NCI-H1048 (cell line): ENCODE measurements at regions not wholly inside any gene's neighbourhood (a gene's known extent, or its start where the extent isn't known, plus 50 kb on each side); places are given as distances from the start of the nearest gene placed in this dataset.

Source experiments
- DNase-seq: peaks from one replicate; lab custom pipeline; 2025; lab: John Stamatoyannopoulos, UW

DNA sequence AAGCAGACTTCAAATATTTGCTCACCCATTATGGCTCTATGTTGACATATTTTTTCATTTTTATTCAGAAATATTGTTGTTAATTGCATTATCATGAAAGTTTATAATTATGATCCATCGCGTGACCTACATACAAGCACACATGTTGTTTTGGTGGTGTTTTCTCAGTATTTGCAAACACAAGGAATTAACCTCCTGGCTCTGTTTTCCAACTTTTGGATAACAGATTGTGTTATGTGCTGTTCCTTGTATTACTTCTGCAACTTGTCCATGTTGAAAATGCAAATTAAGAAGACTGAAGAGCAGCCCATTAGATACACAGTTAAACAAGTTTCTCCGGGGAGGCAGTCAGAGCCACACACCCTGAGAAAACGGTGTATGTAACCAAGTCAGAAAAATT lies 201.2 kb downstream of the SEC23A start:
- no peak for DNase-seq

DNA sequence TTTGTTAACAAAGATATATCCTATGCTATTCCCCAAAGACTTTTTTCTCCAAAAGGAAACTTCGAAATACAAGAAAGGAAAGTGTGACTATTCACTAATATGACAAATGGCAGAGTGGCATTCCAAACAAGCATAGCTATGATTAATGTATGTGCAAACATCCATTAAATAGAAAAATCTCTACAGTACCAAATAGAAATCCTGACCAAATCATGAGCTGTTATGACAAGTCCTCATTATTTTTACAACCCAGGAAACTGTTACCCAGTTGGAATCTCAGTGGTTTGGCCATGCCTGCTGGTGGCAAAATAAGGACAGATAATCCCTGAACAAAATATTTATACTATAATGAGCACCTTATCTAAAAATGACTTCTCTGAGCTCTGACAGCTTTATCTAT lies 202.1 kb downstream of the SEC23A start:
- DNase-seq: no peak

DNA sequence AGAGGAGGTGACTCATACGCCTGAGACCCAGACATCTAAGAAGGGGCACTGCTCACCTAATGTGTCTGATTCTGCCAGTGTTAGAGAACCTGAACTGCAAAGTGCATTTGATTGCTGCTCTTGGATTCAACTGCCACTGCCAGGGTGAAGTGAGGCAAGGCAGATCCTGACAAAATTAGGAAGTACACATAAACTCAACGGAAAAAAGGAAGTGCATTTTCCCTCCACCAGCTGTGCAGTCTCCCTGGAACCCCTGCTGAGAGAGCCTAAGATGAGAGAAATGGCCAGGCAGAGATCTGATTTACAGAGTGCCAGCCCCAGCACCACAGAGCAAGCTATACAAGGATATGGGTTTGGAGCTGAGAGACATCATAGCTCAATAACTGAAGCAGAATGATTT lies 215.3 kb downstream of the SEC23A start:
- no peak for DNase-seq

DNA sequence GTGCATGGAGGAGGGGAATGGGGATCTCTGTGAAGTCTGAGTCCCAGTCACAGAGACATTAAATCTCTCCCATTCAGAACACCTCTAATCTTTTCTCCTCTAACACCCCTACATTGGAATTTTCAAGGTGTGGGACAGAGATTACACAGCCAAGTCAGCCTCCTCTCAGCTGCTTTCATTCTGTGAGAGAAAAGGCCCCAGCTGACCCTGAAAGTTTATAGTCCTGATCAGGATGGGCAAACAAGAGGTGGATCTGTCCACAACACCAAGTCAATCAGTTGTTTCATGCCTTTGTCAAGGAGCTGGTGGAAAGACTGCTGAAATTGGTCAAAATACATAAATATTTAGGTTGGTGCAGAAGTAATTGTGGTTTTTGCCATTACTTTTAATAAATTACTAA lies 218.9 kb downstream of the SEC23A start:
- no peak for DNase-seq

DNA sequence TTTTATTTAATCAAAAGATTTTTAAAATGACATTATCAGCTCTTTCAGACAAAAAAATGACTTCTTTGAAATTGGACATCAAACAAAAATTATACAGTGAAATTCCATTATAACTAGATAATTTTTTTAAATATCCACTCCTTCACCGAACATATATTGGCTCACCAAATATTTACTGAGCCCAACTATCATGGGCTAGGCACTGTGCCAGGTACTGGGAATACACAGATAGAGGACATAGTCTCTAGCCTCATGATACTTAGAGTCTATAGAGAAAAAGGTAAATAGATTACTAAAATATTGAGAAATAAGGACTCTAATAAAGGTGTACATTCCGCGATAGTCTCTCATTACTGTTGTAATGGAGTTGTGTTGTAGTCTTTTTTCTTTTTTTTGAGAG lies 219.9 kb downstream of the SEC23A start:
- DNase-seq: no peak

DNA sequence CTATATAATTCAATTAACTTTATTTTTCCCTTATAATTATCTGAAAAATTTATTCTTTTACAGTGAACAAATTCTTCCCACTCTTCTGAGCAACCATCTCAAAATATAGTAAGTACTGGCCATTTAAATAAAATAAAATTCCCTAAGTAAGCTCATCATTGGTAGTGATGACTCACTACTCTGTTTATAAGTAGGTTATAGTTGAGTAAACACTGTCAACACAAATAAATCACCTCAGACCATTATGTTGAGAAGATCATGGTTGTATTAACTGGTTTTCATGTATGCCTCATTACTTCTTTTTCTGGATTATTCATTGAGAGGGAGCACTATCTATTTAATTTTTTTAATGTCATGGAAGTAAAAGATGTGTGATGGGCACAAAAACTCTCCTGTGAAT lies 220.5 kb downstream of the SEC23A start:
- no peak for DNase-seq

DNA sequence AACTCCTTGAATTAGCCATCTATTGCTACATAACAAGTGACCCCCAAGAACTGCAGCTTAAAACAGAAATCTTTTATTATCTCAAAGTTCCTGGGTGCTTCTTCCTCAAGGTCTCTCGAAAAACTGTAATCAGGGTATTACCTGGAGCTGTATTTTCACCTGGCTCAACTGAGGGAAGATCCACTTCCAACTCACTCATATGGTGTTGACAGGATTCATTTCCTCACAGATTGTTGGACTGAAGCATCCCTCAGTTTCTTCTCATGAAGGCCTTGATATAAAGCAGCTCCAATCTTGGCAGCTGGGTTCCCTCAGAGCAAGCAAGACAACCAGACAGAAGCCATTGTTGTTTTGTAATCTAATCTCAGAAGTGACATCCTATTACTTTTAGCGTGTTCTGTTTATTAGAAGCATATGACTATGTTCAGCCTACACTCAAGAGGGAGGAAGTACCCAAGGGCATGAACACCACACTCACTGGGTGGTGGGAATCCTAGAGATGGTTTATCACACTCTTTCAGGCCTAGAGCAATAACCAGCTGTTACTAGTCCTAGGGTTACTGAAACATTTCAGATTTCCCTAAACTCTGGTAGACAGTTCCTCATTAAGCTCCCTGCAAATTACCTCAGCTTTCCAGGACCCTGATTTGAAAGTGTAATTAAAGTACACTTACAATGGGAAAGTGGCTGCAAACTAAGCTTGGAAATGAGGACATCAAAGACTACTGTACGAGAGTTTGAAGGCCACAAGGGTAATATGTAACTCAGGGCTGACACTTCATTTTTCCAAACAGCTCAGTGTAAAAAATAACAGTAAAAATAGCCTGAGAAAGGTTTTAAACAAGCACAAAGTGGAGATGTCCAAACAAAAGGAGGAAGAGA lies 222.2 kb downstream of the SEC23A start:
- DNase-seq: no peak

DNA sequence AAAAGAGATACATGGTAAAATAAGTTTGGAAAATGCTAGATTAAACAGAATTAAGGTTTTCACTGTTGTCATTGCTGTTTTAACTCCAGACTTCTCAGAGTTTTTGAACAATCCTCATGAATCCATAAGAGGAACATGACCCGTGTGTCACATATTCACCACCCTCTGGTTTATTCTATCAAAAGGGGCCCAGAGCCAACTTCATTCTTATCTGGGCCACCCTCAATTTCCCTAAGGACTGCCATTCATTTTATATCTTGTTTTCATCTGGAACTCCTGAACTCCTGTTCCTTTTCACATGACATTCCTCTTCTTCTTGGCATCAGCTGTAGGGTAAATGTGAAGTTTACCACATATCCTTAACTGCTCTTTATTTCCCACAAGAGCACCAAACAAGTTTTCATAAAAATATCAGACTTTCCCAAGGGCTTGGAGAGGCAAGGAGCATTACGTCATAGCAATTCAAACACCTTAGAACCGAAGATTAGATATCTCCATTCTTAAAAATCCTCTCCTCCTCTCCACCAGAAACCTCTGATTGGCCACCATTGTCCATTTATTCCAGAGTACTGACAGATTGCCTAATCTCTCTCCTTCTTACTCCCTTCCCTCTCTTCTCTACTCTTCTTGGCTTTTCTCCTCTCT lies 225.2 kb downstream of the SEC23A start:
- no peak for DNase-seq

DNA sequence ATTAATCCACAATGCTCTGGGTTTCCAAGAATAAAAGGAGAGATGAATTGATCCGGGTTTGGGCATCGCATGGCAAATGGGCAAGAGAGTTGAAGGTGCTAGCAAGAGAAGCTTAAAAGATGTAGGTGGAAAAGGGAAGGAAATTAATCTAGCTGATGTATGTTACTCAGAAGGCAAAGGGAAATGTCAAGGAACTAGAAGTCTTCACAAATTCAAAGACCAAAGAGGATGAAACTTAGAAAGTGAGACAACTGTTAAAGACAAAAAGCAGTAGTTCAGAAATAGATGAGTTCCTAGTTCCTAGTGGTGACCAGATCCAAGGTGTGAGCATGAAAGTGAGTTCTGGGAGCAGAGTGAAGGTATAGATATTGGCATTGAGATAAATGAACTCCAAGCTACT lies 228.3 kb downstream of the SEC23A start:
- DNase-seq: no peak

DNA sequence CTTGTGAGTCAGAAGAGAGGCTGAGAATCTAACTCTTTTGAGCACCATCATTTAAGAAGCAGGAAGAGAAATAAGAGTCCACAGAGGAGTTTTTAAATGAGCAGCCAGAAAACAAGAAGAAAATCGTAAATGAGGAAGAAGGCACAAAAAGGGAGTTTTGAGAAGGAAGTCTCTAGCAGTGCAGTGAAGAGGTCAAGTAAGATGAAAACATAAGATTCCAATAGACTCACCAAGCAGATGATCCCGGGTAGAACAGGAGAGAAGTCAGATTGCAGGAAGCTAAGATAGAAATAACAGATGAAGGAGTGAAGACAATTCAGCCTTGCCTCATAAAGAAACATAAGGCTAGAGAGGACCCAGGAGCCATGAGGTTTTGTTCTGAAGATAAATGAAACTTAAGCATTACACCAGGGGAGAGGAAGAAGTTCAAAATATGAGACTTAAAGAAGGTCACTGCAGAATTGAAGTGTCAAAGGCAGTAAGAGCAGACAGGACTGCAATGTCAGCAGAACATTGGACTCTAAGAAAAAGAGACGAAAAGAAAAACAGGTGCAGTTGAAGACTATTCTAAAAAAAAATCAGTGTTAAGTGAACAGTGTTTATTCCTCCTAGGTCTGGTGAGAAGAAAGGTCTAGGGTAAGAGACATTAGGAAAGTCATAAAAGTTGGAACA lies 229.0 kb downstream of the SEC23A start:
- no peak for DNase-seq

DNA sequence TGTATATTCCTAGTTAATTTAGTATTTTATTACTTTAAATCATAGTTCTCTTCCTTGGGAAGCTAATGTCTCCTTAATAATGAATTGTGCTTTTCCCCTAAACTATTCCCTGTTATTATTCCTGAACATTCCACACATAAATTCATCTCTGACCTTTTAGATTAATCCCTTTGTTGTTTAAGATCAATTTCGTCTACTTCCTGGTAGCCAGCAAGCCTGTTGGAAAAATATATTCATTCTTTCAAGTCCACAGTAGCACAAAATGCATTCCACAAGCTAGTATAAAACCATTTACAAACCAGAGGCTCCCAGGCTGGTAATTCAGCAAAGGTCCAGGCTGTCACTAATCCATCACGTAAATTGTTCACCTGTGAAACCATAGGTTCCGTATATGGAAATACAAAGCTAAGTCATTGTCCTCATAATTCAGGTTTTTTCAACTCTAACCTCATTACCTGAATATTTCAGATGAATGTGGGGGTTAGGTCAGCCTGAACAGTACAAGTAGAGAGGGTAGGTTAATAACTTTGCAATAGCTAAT lies 232.7 kb downstream of the SEC23A start:
- no peak for DNase-seq

DNA sequence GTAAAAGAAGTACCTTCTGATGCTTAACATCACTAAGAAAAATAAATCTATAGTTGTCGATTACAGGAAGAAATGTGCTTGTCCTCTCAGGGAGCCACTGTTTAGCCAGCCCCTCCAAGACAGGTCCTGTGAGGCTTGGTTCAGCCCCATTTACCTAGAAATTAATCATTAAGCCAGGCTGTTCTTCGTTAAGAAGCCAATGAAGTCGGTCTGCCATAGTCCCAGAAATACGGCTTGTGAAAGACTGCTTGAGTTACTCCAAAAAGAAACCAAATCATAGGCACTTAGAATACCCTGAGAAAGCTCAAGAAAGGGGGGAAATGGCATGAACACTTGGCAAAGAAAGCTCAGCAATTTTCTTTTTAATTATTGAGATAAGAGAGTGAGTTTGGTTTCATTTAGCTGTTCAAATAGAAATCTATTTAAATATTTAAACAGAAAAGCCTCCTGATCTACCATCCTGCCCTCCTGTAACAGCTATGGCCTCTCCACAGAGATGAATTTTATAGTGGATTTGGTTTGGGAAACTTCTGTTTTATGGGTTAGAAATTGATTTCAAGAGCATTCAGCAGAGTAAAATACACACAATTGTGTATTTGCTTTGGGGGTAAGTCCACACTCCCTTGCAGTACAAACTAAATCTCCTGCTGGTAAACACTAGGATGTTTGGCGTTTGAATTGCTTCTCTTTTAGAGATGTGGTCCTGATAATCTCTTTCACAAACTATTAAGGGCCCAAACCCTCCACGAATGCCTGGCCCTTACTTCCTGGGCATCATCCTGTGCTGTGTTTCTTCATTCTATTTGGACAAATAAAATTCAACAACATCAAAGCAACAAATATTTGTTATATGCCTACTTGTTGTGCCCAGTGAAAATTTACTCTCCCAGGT lies 234.4 kb downstream of the SEC23A start:
- DNase-seq: no peak

DNA sequence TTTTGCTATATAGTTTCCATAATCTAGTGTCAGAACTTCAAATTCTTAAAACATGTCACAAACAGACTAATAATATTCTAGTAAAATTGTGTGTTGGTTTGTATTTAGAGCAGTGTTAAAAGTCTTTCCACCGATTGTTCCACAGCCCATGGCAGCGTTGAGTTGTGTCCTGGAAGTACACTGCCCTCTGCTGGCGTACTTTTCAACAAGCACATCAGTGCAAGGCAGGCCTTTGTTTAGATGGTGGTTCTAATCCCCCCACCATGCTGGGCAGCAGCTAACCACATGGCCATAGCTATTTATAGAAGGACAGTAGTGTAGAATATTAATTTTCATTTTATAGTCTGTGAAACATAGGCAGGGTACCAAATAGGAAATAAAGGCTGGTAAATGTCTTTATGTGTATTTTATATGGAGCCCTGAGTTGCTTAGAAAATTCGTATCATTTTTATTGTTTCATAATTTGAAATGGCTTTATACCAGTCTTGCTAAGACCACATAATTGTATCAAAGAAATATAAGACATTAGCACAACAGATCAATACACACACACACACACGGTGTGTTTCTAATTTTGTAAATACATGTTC lies 235.4 kb downstream of the SEC23A start:
- DNase-seq: peak; percentile 75

DNA sequence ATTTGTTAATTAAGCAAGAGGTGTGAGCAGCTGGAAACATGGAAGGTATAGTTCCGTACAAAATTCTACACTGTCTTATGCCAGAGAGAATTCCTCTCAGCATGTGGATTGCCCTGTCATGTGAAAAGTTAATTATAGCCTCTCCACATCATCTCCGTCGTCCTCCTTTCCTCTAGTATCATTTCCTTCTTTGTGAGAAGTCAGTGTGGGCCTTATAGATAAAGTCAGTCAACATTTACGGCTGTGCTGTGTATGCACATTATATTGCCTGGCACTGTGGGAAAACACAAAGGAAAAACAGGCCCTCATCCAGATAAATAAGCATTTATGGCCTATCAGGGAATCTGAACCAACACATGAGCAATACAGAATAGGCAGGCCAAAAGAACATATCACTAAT lies 236.6 kb downstream of the SEC23A start:
- DNase-seq: no peak

DNA sequence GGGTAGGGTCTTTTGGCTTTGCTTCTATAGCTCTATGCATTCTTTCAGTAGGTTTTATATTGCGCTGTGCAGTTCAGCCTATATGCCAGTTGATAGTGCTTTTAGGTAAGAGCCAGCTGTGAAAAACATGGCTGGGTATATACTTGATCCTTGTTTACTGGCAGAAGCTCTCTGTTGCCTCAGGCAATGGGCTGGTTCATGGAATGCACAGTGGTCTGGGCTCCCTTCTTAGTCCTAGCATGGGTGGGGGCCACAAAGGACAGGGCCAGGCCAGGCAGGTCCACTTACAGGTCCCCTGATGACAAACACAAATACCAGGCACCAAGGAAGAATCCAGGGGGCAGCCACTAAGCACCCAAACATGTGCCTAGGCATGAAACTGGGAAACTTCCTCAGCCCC lies 240.7 kb downstream of the SEC23A start:
- DNase-seq: no peak

DNA sequence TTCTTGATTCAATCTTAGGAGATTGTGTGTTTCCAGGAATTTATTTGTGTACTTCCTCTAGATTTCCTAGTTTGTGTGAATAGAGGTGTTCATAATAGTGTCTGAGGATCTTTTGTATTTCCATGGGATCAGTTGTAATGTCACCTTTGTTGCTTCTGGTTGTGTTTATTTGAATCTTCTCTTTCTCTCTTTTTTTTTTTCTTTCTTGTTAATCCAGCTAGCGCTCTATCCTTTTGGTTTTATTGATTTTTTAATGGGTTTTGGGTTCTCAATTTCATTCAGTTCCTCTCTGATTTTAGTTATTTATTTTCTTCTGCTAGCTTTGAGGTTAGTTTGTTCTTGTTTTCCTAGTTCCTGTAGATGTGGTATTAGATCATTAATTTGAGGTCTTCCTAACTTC lies 242.5 kb downstream of the SEC23A start:
- DNase-seq: no peak

DNA sequence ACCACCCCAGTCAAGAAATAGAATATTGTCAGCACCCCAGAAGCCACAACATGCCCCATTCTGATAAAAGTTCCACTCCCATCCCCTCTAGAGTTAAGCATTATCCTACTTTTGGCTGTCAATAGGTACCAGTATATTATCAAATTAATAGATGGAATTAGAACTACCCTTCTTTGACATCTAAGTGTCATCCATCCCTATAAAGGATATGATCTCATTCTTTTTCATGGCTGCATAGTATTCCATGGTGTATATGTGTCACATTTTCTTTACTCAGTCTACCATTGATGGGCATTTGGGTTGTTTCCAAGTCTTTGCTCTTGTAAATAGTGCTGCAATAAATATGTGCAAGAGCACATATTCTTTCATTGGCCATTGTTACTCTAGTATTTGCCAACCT lies 246.2 kb downstream of the SEC23A start:
- DNase-seq: no peak

DNA sequence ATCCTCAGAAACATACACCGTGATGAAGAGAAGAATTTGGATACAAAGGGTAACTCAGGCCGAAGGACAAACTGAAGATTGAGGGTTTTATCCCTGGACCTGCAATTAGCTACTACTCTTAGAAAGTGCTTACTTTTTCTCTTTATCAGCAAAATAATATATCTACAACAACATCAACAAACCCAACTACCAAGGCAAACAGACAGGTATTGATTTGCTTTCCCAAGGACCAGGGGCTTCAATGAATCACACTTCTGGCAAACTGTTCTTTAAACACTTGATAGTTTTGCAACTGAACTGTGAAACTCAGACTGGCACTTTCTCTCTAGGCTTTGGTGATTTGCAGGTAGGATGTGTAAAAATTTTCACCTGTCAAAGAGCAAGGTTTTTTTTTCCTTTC lies 247.5 kb downstream of the SEC23A start:
- no peak for DNase-seq

DNA sequence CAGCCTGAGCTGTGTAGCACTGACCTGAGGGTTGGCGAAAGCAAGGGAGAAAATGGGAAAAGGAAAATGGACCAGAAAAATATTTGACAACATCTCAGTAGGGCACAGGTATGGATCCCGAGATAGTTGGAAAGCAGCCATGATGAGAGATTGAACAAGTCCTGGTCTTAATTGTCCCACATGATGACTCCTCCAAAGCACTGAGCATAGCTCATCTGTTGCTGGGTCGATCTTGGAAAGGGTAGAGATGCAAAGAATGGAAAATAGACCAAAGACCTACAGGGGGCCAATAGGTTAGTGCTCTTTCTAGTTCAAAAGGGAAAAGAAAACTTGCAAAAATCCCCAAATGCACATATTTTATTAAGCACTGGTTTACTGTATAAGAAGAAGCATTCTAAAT lies 251.9 kb downstream of the SEC23A start:
- DNase-seq: no peak

DNA sequence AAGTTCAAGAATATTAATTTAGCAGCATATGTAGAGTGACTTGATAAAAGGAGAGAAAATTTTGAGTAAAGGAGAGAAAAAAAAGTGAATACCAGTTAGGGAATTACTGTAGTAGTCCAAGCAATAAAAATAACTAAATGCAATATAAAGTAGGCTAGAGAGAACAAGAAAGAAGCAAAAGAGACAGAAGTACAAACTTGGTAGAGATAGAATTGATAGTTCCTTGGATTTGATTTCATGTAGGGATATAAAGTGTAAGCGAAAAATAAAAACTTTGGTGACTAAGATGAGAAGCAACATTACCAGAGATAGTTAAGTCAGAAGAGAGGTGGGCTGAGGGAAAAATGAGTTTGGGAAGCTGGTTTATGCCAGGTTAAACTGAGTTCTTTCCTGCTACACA lies 252.4 kb downstream of the SEC23A start:
- DNase-seq: no peak

DNA sequence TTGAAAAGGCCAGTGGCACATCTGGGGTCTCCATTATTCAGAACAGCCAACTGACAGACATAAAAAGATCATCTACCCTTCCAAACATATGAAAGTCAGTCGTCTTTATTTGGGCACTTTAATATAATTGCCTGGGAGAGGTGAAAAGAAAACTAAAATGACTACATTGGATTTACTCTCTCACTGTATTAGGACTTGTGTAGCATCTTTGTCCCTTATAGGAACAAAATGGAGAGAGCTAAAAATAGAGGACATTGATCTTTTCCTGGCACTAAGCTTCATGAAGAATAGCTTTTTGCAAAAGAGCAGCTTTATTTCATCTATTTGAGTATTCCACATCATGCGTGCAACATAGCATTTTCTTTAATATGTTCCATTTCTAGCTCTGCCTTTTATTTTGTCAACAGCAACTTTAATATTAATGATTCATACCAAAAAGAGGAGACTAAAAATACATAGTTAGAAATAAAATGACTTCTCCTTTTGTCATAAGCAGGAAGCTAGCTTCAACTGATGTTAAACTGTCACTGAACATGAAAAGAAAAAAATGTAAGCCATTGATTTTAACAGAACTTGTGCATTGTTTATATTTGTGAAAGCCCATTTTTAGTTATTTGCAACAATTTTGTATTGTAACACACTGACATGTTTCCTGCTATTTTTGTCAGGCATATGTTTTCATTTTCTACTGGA lies 254.6 kb downstream of the SEC23A start:
- no peak for DNase-seq
